Upper lobe of right lung (tissue), 1 donor: ENCODE measurements at regions not wholly inside any gene's neighbourhood (a gene's known extent, or its start where the extent isn't known, plus 50 kb on each side); places are given as distances from the start of the nearest gene placed in this dataset.

ENCODE experiments used
- ATAC-seq: fragments of 200-7000 bp; cut with Tn5 transposase; one replicate; pipeline ENCODE4 v1.9.1; 2020; ENCODE audit warnings: mild to moderate bottlenecking, moderate library complexity
- DNase-seq: peaks from one replicate; pipeline ENCODE4 v3.0.0-alpha.2; 2020
- H3K27ac ChIP-seq: fragments of 200-600 bp; one replicate; pipeline ENCODE4 v1.8.0; 2022
- H3K27me3 ChIP-seq: fragments of 200-600 bp; one replicate; pipeline ENCODE4 v1.8.0; 2022; ENCODE audit warnings: mild to moderate bottlenecking
- H3K36me3 ChIP-seq: fragments of 200-600 bp; one replicate; pipeline ENCODE4 v1.8.0; 2022
- H3K4me1 ChIP-seq: fragments of 200-600 bp; one replicate; pipeline ENCODE4 v1.8.0; 2022
- H3K4me3 ChIP-seq: fragments of 200-600 bp; one replicate; pipeline ENCODE4 v1.8.0; 2022; ENCODE audit warnings: mild to moderate bottlenecking
- H3K9me3 ChIP-seq: fragments of 200-600 bp; one replicate; pipeline ENCODE4 v1.8.0; 2022
- CTCF ChIP-seq: fragments of 200-600 bp; IDR thresholded peaks from one replicate; pipeline ENCODE4 v1.8.0; 2022; ENCODE audit warnings: antibody characterized with exemption
- intact Hi-C: fragments of 100-400 bp; cut with DNase I; formaldehyde crosslinking; loops from one replicate; pipeline ENCODE4 v1.11.0; 2022
- donor health status: DM: no; HTN: yes; CAD: no; lungs with severe emphysema.

- TF ChIP-seq CTCF = no peak
- Histone ChIP-seq H3K36me3 (no peaks in the 10 kb centered on the region), H3K9me3 (peaks cover 9% of the 10 kb centered on the region), H3K4me1 (no peaks in the 10 kb centered on the region), H3K27ac (no peak overlapping the region), H3K4me3 (no peak overlapping the region), H3K27me3 (no peaks in the 10 kb centered on the region)
- DNase-seq (no peak), ATAC-seq (no peak)
- intact Hi-C loops = no loop called here
Observed at GRCh38 chr13:90395348-90395747, 952.1 kb upstream of the MIR17HG start.

GRCh38 chr13:90395846-90396245, 951.6 kb upstream of the MIR17HG start:
- Histone ChIP-seq H3K27me3 (no peaks in the 10 kb centered on the region), H3K4me1 (no peaks in the 10 kb centered on the region), H3K9me3 (peaks cover 9% of the 10 kb centered on the region), H3K27ac (no peak overlapping the region), H3K36me3 (no peaks in the 10 kb centered on the region), H3K4me3 (no peak overlapping the region)
- ATAC-seq (no peak), DNase-seq (no peak)
- intact Hi-C loops = no loop called here
- no peak for TF ChIP-seq CTCF

GRCh38 chr13:90396266-90396665, 951.2 kb upstream of the MIR17HG start:
- peaks cover 9% of the 10 kb centered on the region for H3K9me3 ChIP-seq
- TF ChIP-seq CTCF = no peak
- H3K27ac ChIP-seq = no peak overlapping the region
- intact Hi-C loops = no loop called here
- no peaks in the 10 kb centered on the region for H3K27me3 ChIP-seq
- DNase-seq (no peak), ATAC-seq (no peak)
- H3K4me1 ChIP-seq = no peaks in the 10 kb centered on the region
- H3K36me3 ChIP-seq = no peaks in the 10 kb centered on the region
- no peak overlapping the region for H3K4me3 ChIP-seq

- TF ChIP-seq CTCF = no peak
- Histone ChIP-seq H3K9me3 (peaks cover 9% of the 10 kb centered on the region), H3K4me1 (no peaks in the 10 kb centered on the region), H3K27ac (no peak overlapping the region), H3K4me3 (no peak overlapping the region), H3K27me3 (no peaks in the 10 kb centered on the region), H3K36me3 (no peaks in the 10 kb centered on the region)
- DNase-seq = no peak
- intact Hi-C loops = no loop called here
- no peak for ATAC-seq
Observed at GRCh38 chr13:90397503-90397902, 950.0 kb upstream of the MIR17HG start.

GRCh38 chr13:90400372-90400771, 947.1 kb upstream of the MIR17HG start:
- no peak for TF ChIP-seq CTCF
- no peak overlapping the region for H3K27ac ChIP-seq

GRCh38 chr13:90401150-90401549, 946.3 kb upstream of the MIR17HG start:
- TF ChIP-seq CTCF = no peak
- H3K4me1 ChIP-seq = no peaks in the 10 kb centered on the region
- no peaks in the 10 kb centered on the region for H3K36me3 ChIP-seq

More at GRCh38 chr13:90400372-90400771, 947.1 kb upstream of the MIR17HG start:
- DNase-seq (no peak), ATAC-seq (no peak)
- Histone ChIP-seq H3K4me1 (no peaks in the 10 kb centered on the region), H3K36me3 (no peaks in the 10 kb centered on the region), H3K9me3 (peaks cover 9% of the 10 kb centered on the region), H3K4me3 (no peak overlapping the region), H3K27me3 (no peaks in the 10 kb centered on the region)
- intact Hi-C loops = no loop called here

More at GRCh38 chr13:90401150-90401549, 946.3 kb upstream of the MIR17HG start:
- DNase-seq = no peak
- Histone ChIP-seq H3K27ac (no peak overlapping the region), H3K27me3 (no peaks in the 10 kb centered on the region), H3K9me3 (peaks cover 9% of the 10 kb centered on the region), H3K4me3 (no peak overlapping the region)
- intact Hi-C loops = no loop called here
- ATAC-seq = no peak
